ENCODE measurements at regions not wholly inside any gene's neighbourhood (a gene's known extent, or its start where the extent isn't known, plus 50 kb on each side); places are given as distances from the start of the nearest gene placed in this dataset.
"Not testable (repeated sequence)": the region's sequence is repeated elsewhere in the genome, so short reads cannot be mapped to it uniquely, and the experiment has no call there.

GRCh38 chr5:34436761-34437501, 219.2 kb upstream of the RAI14 start:
- Mint-ChIP-seq H3K27ac (no peak overlapping the region), H3K36me3 (no peaks in the 10 kb centered on the region), H3K4me3 (no peak overlapping the region), H3K27me3 (peaks cover 17% of the 10 kb centered on the region), H3K4me1 (no peaks in the 10 kb centered on the region), H3K9me3 (no peaks in the 10 kb centered on the region)
- no peak for ATAC-seq

- no peaks in the 10 kb centered on the region for H3K4me1 Mint-ChIP-seq
- no peak for ATAC-seq
- no peak overlapping the region for H3K27ac Mint-ChIP-seq
- H3K36me3 Mint-ChIP-seq, result no peaks in the 10 kb centered on the region
- no peak overlapping the region for H3K4me3 Mint-ChIP-seq
- no peaks in the 10 kb centered on the region for H3K9me3 Mint-ChIP-seq
- H3K27me3 Mint-ChIP-seq, result peaks cover 14% of the 10 kb centered on the region
Measured at GRCh38 chr5:34439601-34440000, 216.5 kb upstream of the RAI14 start.

GRCh38 chr5:34441767-34442166, 214.4 kb upstream of the RAI14 start:
- H3K27ac Mint-ChIP-seq, H3K4me1 Mint-ChIP-seq, H3K4me3 Mint-ChIP-seq, H3K36me3 Mint-ChIP-seq, H3K9me3 Mint-ChIP-seq, ATAC-seq, H3K27me3 Mint-ChIP-seq: not testable (repeated sequence)

GRCh38 chr5:34447424-34447823, 208.7 kb upstream of the RAI14 start:
- Mint-ChIP-seq H3K27ac (no peak overlapping the region), H3K27me3 (peaks cover 21% of the 10 kb centered on the region), H3K4me3 (no peak overlapping the region), H3K36me3 (no peaks in the 10 kb centered on the region), H3K9me3 (no peaks in the 10 kb centered on the region), H3K4me1 (no peaks in the 10 kb centered on the region)
- ATAC-seq, result no peak

- Mint-ChIP-seq H3K4me3 (no peak overlapping the region), H3K9me3 (no peaks in the 10 kb centered on the region), H3K27ac (no peak overlapping the region), H3K4me1 (no peaks in the 10 kb centered on the region), H3K36me3 (no peaks in the 10 kb centered on the region), H3K27me3 (peaks cover 21% of the 10 kb centered on the region)
- no peak for ATAC-seq
Measured at GRCh38 chr5:34449639-34450038, 206.5 kb upstream of the RAI14 start.

- peaks cover 21% of the 10 kb centered on the region for H3K27me3 Mint-ChIP-seq
Measured at GRCh38 chr5:34450338-34450737, 205.8 kb upstream of the RAI14 start.

GRCh38 chr5:34452170-34452828, 203.8 kb upstream of the RAI14 start:
- Mint-ChIP-seq H3K4me3 (no peak overlapping the region), H3K27ac (no peak overlapping the region), H3K9me3 (no peaks in the 10 kb centered on the region), H3K4me1 (no peaks in the 10 kb centered on the region), H3K27me3 (peaks cover 29% of the 10 kb centered on the region), H3K36me3 (no peaks in the 10 kb centered on the region)
- ATAC-seq, result no peak

More at GRCh38 chr5:34450338-34450737, 205.8 kb upstream of the RAI14 start:
- no peak overlapping the region for H3K27ac Mint-ChIP-seq
- no peaks in the 10 kb centered on the region for H3K36me3 Mint-ChIP-seq
- no peaks in the 10 kb centered on the region for H3K9me3 Mint-ChIP-seq
- no peak overlapping the region for H3K4me3 Mint-ChIP-seq
- no peaks in the 10 kb centered on the region for H3K4me1 Mint-ChIP-seq
- no peak for ATAC-seq

GRCh38 chr5:34455098-34455497, 201.0 kb upstream of the RAI14 start:
- no peak for ATAC-seq
- Mint-ChIP-seq H3K27me3 (peaks cover 22% of the 10 kb centered on the region), H3K4me1 (no peaks in the 10 kb centered on the region), H3K27ac (no peak overlapping the region), H3K9me3 (no peaks in the 10 kb centered on the region), H3K36me3 (no peaks in the 10 kb centered on the region), H3K4me3 (no peak overlapping the region)

- Mint-ChIP-seq H3K4me1 (no peaks in the 10 kb centered on the region), H3K27me3 (peaks cover 9% of the 10 kb centered on the region), H3K4me3 (no peak overlapping the region), H3K27ac (no peak overlapping the region), H3K9me3 (peaks cover 3% of the 10 kb centered on the region), H3K36me3 (no peaks in the 10 kb centered on the region)
- no peak for ATAC-seq
Measured at GRCh38 chr5:34459908-34460307, 196.2 kb upstream of the RAI14 start.

GRCh38 chr5:34460496-34460895, 195.6 kb upstream of the RAI14 start:
- H3K4me3 Mint-ChIP-seq, result no peak overlapping the region
- ATAC-seq, result no peak
- peaks cover 3% of the 10 kb centered on the region for H3K9me3 Mint-ChIP-seq
- no peaks in the 10 kb centered on the region for H3K36me3 Mint-ChIP-seq
- H3K27ac Mint-ChIP-seq, result no peak overlapping the region
- H3K4me1 Mint-ChIP-seq, result peaks cover 3% of the 10 kb centered on the region
- H3K27me3 Mint-ChIP-seq, result peaks cover 8% of the 10 kb centered on the region

GRCh38 chr5:34464829-34465228, 191.3 kb upstream of the RAI14 start:
- H3K27me3 Mint-ChIP-seq, result no peaks in the 10 kb centered on the region
- no peak overlapping the region for H3K4me3 Mint-ChIP-seq
- no peaks in the 10 kb centered on the region for H3K36me3 Mint-ChIP-seq
- peaks cover 5% of the 10 kb centered on the region for H3K4me1 Mint-ChIP-seq
- ATAC-seq, result no peak
- H3K27ac Mint-ChIP-seq, result no peak overlapping the region
- peaks cover 3% of the 10 kb centered on the region for H3K9me3 Mint-ChIP-seq

GRCh38 chr5:34465301-34465700, 190.8 kb upstream of the RAI14 start:
- H3K9me3 Mint-ChIP-seq, H3K27ac Mint-ChIP-seq, H3K27me3 Mint-ChIP-seq, H3K4me1 Mint-ChIP-seq, H3K4me3 Mint-ChIP-seq, ATAC-seq, H3K36me3 Mint-ChIP-seq: not testable (repeated sequence)

- H3K27ac Mint-ChIP-seq, ATAC-seq, H3K4me3 Mint-ChIP-seq, H3K36me3 Mint-ChIP-seq, H3K4me1 Mint-ChIP-seq, H3K9me3 Mint-ChIP-seq, H3K27me3 Mint-ChIP-seq: not testable (repeated sequence)
Measured at GRCh38 chr5:34466519-34467388, 189.4 kb upstream of the RAI14 start.

GRCh38 chr5:34467436-34467835, 188.7 kb upstream of the RAI14 start:
- H3K27ac Mint-ChIP-seq, result no peak overlapping the region
- ATAC-seq, result no peak
- H3K9me3 Mint-ChIP-seq, result peaks cover 3% of the 10 kb centered on the region
- H3K4me1 Mint-ChIP-seq, result peaks cover 5% of the 10 kb centered on the region
- H3K27me3 Mint-ChIP-seq, result no peaks in the 10 kb centered on the region
- H3K36me3 Mint-ChIP-seq, result no peaks in the 10 kb centered on the region
- H3K4me3 Mint-ChIP-seq, result no peak overlapping the region

GRCh38 chr5:34467984-34468383, 188.1 kb upstream of the RAI14 start:
- H3K27ac Mint-ChIP-seq, H3K27me3 Mint-ChIP-seq, H3K9me3 Mint-ChIP-seq, H3K4me3 Mint-ChIP-seq, H3K36me3 Mint-ChIP-seq, ATAC-seq, H3K4me1 Mint-ChIP-seq: not testable (repeated sequence)
